B cell (primary cell): ENCODE measurements at regions not wholly inside any gene's neighbourhood (a gene's known extent, or its start where the extent isn't known, plus 50 kb on each side); places are given as distances from the start of the nearest gene placed in this dataset.

Experiments
- ATAC-seq: fragments of 200-7000 bp; cut with Tn5 transposase; one replicate; pipeline ENCODE4 v1.10.0; 2021; ENCODE audit warnings: low read depth, mild to moderate bottlenecking, moderate number of reproducible peaks, moderate library complexity
- CTCF ChIA-PET: fragments of 350-600 bp; sonication (Branson Sonifier 250); formaldehyde crosslinking; loops from one replicate; lab custom pipeline; 2021; ENCODE audit warnings: antibody characterized with exemption, inconsistent platforms; lab: Charles Lee
- POLR2A ChIA-PET: fragments of 350-600 bp; sonication (Branson Sonifier 250); formaldehyde crosslinking; loops from one replicate; lab custom pipeline; 2021; ENCODE audit warnings: antibody characterized with exemption; lab: Charles Lee
- DNase-seq: peaks from one replicate; pipeline ENCODE4 v3.0.0; 2013
- H2AFZ ChIP-seq: 2 replicates; pipeline ENCODE4 v1.6.1; 2012; ENCODE audit warnings: mild to moderate bottlenecking, low read depth, low read length; ENCODE audit not compliant: insufficient read depth, poor library complexity, severe bottlenecking
- H3K27ac ChIP-seq, 2 donors: 1 replicate in 1 of 2; 2 replicates in 1 of 2; pipeline ENCODE4 v1.5.1; 2012 to 2013; ENCODE audit warnings: low read length in 2 of 2, mild to moderate bottlenecking in 2 of 2, moderate library complexity in 1 of 2
- H3K27me3 ChIP-seq, 4 experiments: fragments of 200-600 bp in 1 of 4; sonication (generic) in 1 of 4; replicated peaks in 1 of 4; 1 replicate in 2 of 4; 2 replicates in 2 of 4; pipeline versions ENCODE4 v1.6.1 to v1.7.0; 2013 to 2016; ENCODE audit warnings: low read length in 3 of 4, mild to moderate bottlenecking in 2 of 4, mixed read lengths in 1 of 4, moderate library complexity in 1 of 4; ENCODE audit not compliant: insufficient read depth in 4 of 4, control insufficient read depth in 3 of 4; ENCODE audit errors: control extremely low read depth in 1 of 4
- H3K36me3 ChIP-seq, 2 experiments: replicated peaks in 1 of 2; 1 replicate in 1 of 2; 2 replicates in 1 of 2; pipeline versions ENCODE4 v1.6.1 to v1.7.1; 2013; ENCODE audit warnings: low read length in 1 of 2; ENCODE audit not compliant: insufficient read depth in 2 of 2, control insufficient read depth in 1 of 2; ENCODE audit errors: control extremely low read depth in 1 of 2, extremely low read depth in 1 of 2
- H3K4me1 ChIP-seq, 2 donors: fragments of 200-600 bp in 1 of 2; sonication (generic) in 1 of 2; 1 replicate in 1 of 2; 2 replicates in 1 of 2; pipeline versions ENCODE4 v1.5.1 to v1.6.1; 2013 to 2017; ENCODE audit warnings: low read length in 2 of 2; ENCODE audit not compliant: control insufficient read depth in 2 of 2, insufficient read depth in 2 of 2
- H3K4me2 ChIP-seq: replicated peaks from 2 replicates; pipeline ENCODE3; 2012; ENCODE audit warnings: mild to moderate bottlenecking, low read depth, low read length; ENCODE audit not compliant: poor library complexity, severe bottlenecking
- H3K4me3 ChIP-seq, 5 experiments: fragments of 200-600 bp in 1 of 5; sonication (generic) in 1 of 5; 1 replicate in 3 of 5; 2 replicates in 2 of 5; pipeline versions ENCODE4 v1.5.1 to v1.7.0; 2011 to 2016; ENCODE audit warnings: low read length in 4 of 5, mild to moderate bottlenecking in 4 of 5, low read depth in 2 of 5, control low read depth in 1 of 5, moderate library complexity in 1 of 5; ENCODE audit not compliant: insufficient read depth in 1 of 5; ENCODE audit errors: control extremely low read depth in 1 of 5, extremely low read depth in 1 of 5
- H3K79me2 ChIP-seq: fragments of 200-600 bp; sonication (generic); one replicate; pipeline ENCODE4 v1.6.0; 2016; ENCODE audit warnings: low read length; ENCODE audit not compliant: control insufficient read depth, insufficient read depth
- H3K9ac ChIP-seq: fragments of 200-600 bp; sonication (generic); 2 replicates; pipeline ENCODE4 v1.6.1; 2017; ENCODE audit warnings: mild to moderate bottlenecking, low read length, moderate library complexity
- H3K9me3 ChIP-seq, 3 donors: one replicate each; pipeline versions ENCODE4 v1.6.1 to v1.7.1; 2013; ENCODE audit warnings: low read length in 2 of 3; ENCODE audit not compliant: control insufficient read depth in 2 of 3, insufficient read depth in 1 of 3; ENCODE audit errors: control extremely low read depth in 1 of 3
- H4K20me1 ChIP-seq: 2 replicates; pipeline ENCODE4 v1.6.0; 2012; ENCODE audit warnings: mild to moderate bottlenecking, low read length; ENCODE audit not compliant: insufficient read depth, control insufficient read depth, poor library complexity, severe bottlenecking
- H3K27ac Mint-ChIP-seq: one replicate; pipeline ENCODE4 v1.8.0; 2021; ENCODE audit warnings: mixed read lengths
- H3K27me3 Mint-ChIP-seq: one replicate; pipeline ENCODE4 v1.8.0; 2021; ENCODE audit warnings: mixed read lengths
- H3K4me1 Mint-ChIP-seq: one replicate; pipeline ENCODE4 v1.8.0; 2021; ENCODE audit warnings: mixed read lengths
- H3K4me3 Mint-ChIP-seq: one replicate; pipeline ENCODE4 v1.8.0; 2021; ENCODE audit warnings: mixed read lengths
- H3K9me3 Mint-ChIP-seq: one replicate; pipeline ENCODE4 v1.8.0; 2022; ENCODE audit warnings: mixed read lengths; ENCODE audit not compliant: insufficient read depth
- EZH2 ChIP-seq: IDR thresholded peaks from 2 replicates; pipeline ENCODE4 v1.6.1; 2012; ENCODE audit warnings: borderline replicate concordance, low read depth, mild to moderate bottlenecking, moderate library complexity, low read length; ENCODE audit not compliant: insufficient read depth, poor library complexity, severe bottlenecking
- WGBS: methylation state at CpG from one replicate; pipeline ENCODE4 v1.1.5; 2013; ENCODE audit warnings: missing lambda C conversion rate; ENCODE audit not compliant: insufficient coverage; 5-methylcytosine and 5-hydroxymethylcytosine counted together
- intact Hi-C: fragments of 100-400 bp; cut with micrococcal nuclease; formaldehyde crosslinking; loops from one replicate; pipeline ENCODE4 v1.10.0; 2022
- TF ChIP-seq, protein P1 (sequence below): fragments of 200-600 bp; IDR thresholded peaks from one replicate; pipeline ENCODE4 v1.8.0; 2022; ENCODE audit warnings: antibody characterized with exemption, mild to moderate bottlenecking

DNA sequence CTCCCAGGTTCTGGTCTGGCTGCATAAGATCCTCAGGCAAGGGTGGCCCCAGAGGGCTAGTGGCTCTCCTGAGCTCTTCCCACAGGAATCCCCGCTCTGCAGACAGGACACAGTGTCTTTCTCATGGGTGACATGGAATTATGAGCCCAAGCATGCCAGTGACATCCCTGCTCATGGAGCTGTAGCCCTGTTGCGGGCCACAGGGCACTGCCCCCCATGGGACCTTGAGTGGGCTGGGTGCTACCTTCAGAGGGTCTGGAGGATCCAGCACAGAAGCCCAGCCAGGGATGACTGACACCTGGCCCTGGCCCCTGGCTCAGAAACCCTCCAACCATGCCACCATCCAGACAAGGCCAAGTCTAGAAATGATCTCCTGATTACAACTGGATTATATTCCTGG lies 657.5 kb upstream of the DEFB115 start:
- 67% methylated on average over 2 of the region's 2 CpGs for WGBS
- Mint-ChIP-seq H3K9me3 (peaks cover 10% of the 10 kb centered on the region), H3K27me3 (no peaks in the 10 kb centered on the region), H3K4me1 (no peaks in the 10 kb centered on the region), H3K27ac (no peak overlapping the region), H3K4me3 (no peak overlapping the region)
- Histone ChIP-seq H3K9me3 (peaks cover 0 to 41% (median 1%) of the 10 kb centered on the region in 3 donors), H3K4me1 (no peaks in the 10 kb centered on the region), H3K27me3 (no peaks in the 10 kb centered on the region), H2AFZ (no peak overlapping the region), H3K9ac (no peak overlapping the region), H3K4me2 (no peak overlapping the region), H3K36me3 (no peaks in the 10 kb centered on the region), H4K20me1 (no peaks in the 10 kb centered on the region), H3K27ac (no peak overlapping the region), H3K4me3 (no peak overlapping the region), H3K79me2 (no peaks in the 10 kb centered on the region)
- ChIA-PET CTCF (no interaction called here), POLR2A (no interaction called here)
- TF ChIP-seq, protein P1, sequence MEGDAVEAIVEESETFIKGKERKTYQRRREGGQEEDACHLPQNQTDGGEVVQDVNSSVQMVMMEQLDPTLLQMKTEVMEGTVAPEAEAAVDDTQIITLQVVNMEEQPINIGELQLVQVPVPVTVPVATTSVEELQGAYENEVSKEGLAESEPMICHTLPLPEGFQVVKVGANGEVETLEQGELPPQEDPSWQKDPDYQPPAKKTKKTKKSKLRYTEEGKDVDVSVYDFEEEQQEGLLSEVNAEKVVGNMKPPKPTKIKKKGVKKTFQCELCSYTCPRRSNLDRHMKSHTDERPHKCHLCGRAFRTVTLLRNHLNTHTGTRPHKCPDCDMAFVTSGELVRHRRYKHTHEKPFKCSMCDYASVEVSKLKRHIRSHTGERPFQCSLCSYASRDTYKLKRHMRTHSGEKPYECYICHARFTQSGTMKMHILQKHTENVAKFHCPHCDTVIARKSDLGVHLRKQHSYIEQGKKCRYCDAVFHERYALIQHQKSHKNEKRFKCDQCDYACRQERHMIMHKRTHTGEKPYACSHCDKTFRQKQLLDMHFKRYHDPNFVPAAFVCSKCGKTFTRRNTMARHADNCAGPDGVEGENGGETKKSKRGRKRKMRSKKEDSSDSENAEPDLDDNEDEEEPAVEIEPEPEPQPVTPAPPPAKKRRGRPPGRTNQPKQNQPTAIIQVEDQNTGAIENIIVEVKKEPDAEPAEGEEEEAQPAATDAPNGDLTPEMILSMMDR, result no peak
- TF ChIP-seq EZH2, result no peak
- ATAC-seq, result no peak
- DNase-seq, result no peak
- intact Hi-C loops, result no loop called here

DNA sequence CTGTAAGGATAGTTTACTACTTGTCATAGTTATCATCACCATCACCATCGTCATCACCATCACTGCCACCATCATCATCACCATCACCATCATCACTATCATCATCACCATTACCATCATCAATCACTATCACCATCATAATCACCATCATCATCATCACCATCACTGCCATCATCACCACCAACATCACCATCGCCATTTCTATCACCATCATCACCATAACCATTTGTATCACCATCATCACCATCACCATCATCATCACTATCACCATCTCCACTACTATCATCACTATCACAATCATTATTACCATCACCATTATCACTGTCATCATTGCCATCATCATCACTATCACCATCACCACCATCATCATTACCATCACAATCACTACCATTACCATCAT lies 655.5 kb upstream of the DEFB115 start:
- ATAC-seq (no peak), DNase-seq (no peak)
- H3K36me3 ChIP-seq, result no peaks in the 10 kb centered on the region
- no peak overlapping the region for H3K4me3 ChIP-seq
- no peaks in the 10 kb centered on the region for H4K20me1 ChIP-seq
- ChIA-PET POLR2A (no interaction called here), CTCF (no interaction called here)
- H3K27ac Mint-ChIP-seq, result no peak overlapping the region
- TF ChIP-seq EZH2, result no peak
- no peaks in the 10 kb centered on the region for H3K27me3 Mint-ChIP-seq
- H3K27ac ChIP-seq, result no peak overlapping the region
- no peak overlapping the region for H3K9ac ChIP-seq
- H3K4me2 ChIP-seq, result no peak overlapping the region
- H3K27me3 ChIP-seq, result no peaks in the 10 kb centered on the region
- 54% methylated on average over 2 of the region's 2 CpGs for WGBS
- H3K79me2 ChIP-seq, result no peaks in the 10 kb centered on the region
- H3K4me1 ChIP-seq, result no peaks in the 10 kb centered on the region
- H3K4me1 Mint-ChIP-seq, result no peaks in the 10 kb centered on the region
- intact Hi-C loops, result no loop called here
- no peak overlapping the region for H2AFZ ChIP-seq
- peaks cover 13% of the 10 kb centered on the region for H3K9me3 Mint-ChIP-seq
- no peak overlapping the region for H3K4me3 Mint-ChIP-seq
- H3K9me3 ChIP-seq, result peaks cover 0 to 41% (median 2%) of the 10 kb centered on the region in 3 donors
